HepG2 (cell line): ENCODE measurements at regions not wholly inside any gene's neighbourhood (a gene's known extent, or its start where the extent isn't known, plus 50 kb on each side); places are given as distances from the start of the nearest gene placed in this dataset.

Experiments
- ATAC-seq: fragments of 200-7000 bp; cut with Tn5 transposase; 3 replicates; pipeline ENCODE4 v1.9.1; 2020; ENCODE audit warnings: mild to moderate bottlenecking, moderate library complexity
- BruUV-seq: library from RNA; stranded (reverse); fragments of 400-500 nt; replicated peaks from 2 replicates; lab custom pipeline; 2021; lab: Mats Ljungman, UMichigan
- CTCF ChIA-PET: fragments of 300-600 bp; formaldehyde crosslinking; extraction: SDS; loops from one replicate; lab custom pipeline; 2021; ENCODE audit warnings: low total read pairs, inconsistent platforms, low intra/inter-chr PET ratio; lab: Yijun Ruan, JAX
- POLR2A ChIA-PET: fragments of 350-600 bp; sonication (Branson Sonifier 250); formaldehyde crosslinking; loops from one replicate; lab custom pipeline; 2020; ENCODE audit warnings: antibody characterized with exemption, inconsistent platforms; lab: Yijun Ruan, JAX
- DNase-seq: peaks from one replicate; pipeline ENCODE4 v3.0.0-alpha.2; 2015; ENCODE audit warnings: low spot score
- FAIRE-seq: peaks from 3 replicates; lab custom pipeline; 2011; peaks lifted over from hg19 to GRCh38; lab: Jason Lieb, UNC
- H2AFZ ChIP-seq: one replicate; pipeline ENCODE4 v1.6.1; 2011; ENCODE audit warnings: low read length, inconsistent platforms
- H3K27ac ChIP-seq: fragments of 300-600 bp; 3 replicates; pipeline ENCODE4 v1.8.0; 2011; ENCODE audit warnings: mixed run types, mild to moderate bottlenecking, mixed read lengths, low read length, inconsistent platforms; ENCODE audit not compliant: insufficient read depth; ENCODE audit errors: extremely low read length
- H3K27me3 ChIP-seq, 2 experiments: fragments of 200-600 bp in 1 of 2; 2 replicates in 1 of 2; 3 replicates in 1 of 2; pipeline versions ENCODE4 v1.6.0 to v1.8.0; 2011; ENCODE audit warnings: low read length in 2 of 2, mild to moderate bottlenecking in 2 of 2, moderate library complexity in 2 of 2, inconsistent platforms in 1 of 2; ENCODE audit not compliant: insufficient read depth in 2 of 2, control insufficient read depth in 1 of 2
- H3K36me3 ChIP-seq, 2 experiments: fragments of 200-600 bp in 1 of 2; replicated peaks in 1 of 2; 2 replicates in 1 of 2; 3 replicates in 1 of 2; pipeline versions ENCODE4 v1.5.1 to v1.8.0; 2011; ENCODE audit warnings: low read length in 2 of 2, inconsistent platforms in 1 of 2; ENCODE audit not compliant: insufficient read depth in 2 of 2, control insufficient read depth in 1 of 2
- H3K4me1 ChIP-seq: 2 replicates; pipeline ENCODE4 v1.5.1; 2012; ENCODE audit warnings: low read length, inconsistent platforms; ENCODE audit not compliant: insufficient read depth
- H3K4me2 ChIP-seq: 2 replicates; pipeline ENCODE4 v1.6.0; 2011; ENCODE audit warnings: low read depth, low read length, inconsistent platforms
- H3K4me3 ChIP-seq, 3 experiments: fragments of 200-600 bp in 1 of 3; sonication (generic), shearing (Covaris generic) in 1 of 3; replicated peaks in 1 of 3; 2 replicates each; pipeline ENCODE4 v1.5.1; 2011 to 2016; ENCODE audit warnings: low read length in 3 of 3, inconsistent platforms in 2 of 3, low read depth in 2 of 3, mild to moderate bottlenecking in 2 of 3, control low read depth in 1 of 3, mixed read lengths in 1 of 3; ENCODE audit not compliant: insufficient read depth in 1 of 3
- H3K79me2 ChIP-seq: one replicate; pipeline ENCODE4 v1.6.1; 2011; ENCODE audit warnings: low read length, inconsistent platforms; ENCODE audit not compliant: insufficient read depth
- H3K9ac ChIP-seq: 2 replicates; pipeline ENCODE4 v1.6.0; 2011; ENCODE audit warnings: mild to moderate bottlenecking, low read depth, low read length, inconsistent platforms; ENCODE audit not compliant: insufficient read depth
- H3K9me3 ChIP-seq: 2 replicates; pipeline ENCODE4 v1.5.1; 2012; ENCODE audit warnings: mild to moderate bottlenecking, low read length
- H4K20me1 ChIP-seq: 2 replicates; pipeline ENCODE4 v1.6.0; 2011; ENCODE audit warnings: inconsistent platforms, mild to moderate bottlenecking, low read length, moderate library complexity; ENCODE audit not compliant: insufficient read depth
- ATF7 ChIP-seq, 2 experiments: fragments of 450-650 bp in 1 of 2; sonication (generic) in 1 of 2; formaldehyde crosslinking in 1 of 2; IDR thresholded peaks; 2 replicates each; pipeline versions ENCODE4 v1.4.0 to v1.6.1; 2016 to 2020; ENCODE audit warnings: antibody characterized with exemption in 1 of 2, mild to moderate bottlenecking in 1 of 2, missing genetic modification reagents in 1 of 2
- CREB1 ChIP-seq, 2 experiments: fragments of 450-650 bp in 1 of 2; IDR thresholded peaks; 2 replicates each; pipeline ENCODE4 v1.6.1; 2016 to 2017; ENCODE audit warnings: control low read depth in 1 of 2, mild to moderate bottlenecking in 1 of 2, missing compliant biosample characterization in 1 of 2, missing genetic modification characterization in 1 of 2
- PLRG1 ChIP-seq: fragments of 450-650 bp; conservative IDR thresholded peaks from 2 replicates; pipeline ENCODE4 v1.6.1; 2016
- SSRP1 ChIP-seq: IDR thresholded peaks from 2 replicates; pipeline ENCODE4 v1.6.1; 2016; ENCODE audit warnings: control low read depth
- STAG1 ChIP-seq: sonication (generic); formaldehyde crosslinking; IDR thresholded peaks from 2 replicates; pipeline ENCODE4 v1.4.0; 2020; ENCODE audit warnings: missing genetic modification reagents
- WGBS: methylation state at CpG from one replicate; pipeline ENCODE4 v1.1.6; 2017; ENCODE audit warnings: low lambda C conversion rate; 5-methylcytosine and 5-hydroxymethylcytosine counted together
- in situ Hi-C: cut with HindIII; loops from 2 replicates; pipeline ENCODE4 v1.10.0; 2017; ENCODE audit warnings: low pct_unique_long_range_greater_than_20kb; ENCODE audit not compliant: extremely low pct_ligation_motif_present
- intact Hi-C: fragments of 100-400 bp; cut with micrococcal nuclease; formaldehyde crosslinking; loops from one replicate; pipeline ENCODE4 v1.10.0; 2022; ENCODE audit not compliant: unreplicated experiment
- TF ChIP-seq, protein P1 (sequence below): sonication (generic); formaldehyde crosslinking; IDR thresholded peaks from 2 replicates; pipeline ENCODE4 v1.5.0; 2020; ENCODE audit warnings: mild to moderate bottlenecking, missing genetic modification reagents, moderate library complexity

DNA sequence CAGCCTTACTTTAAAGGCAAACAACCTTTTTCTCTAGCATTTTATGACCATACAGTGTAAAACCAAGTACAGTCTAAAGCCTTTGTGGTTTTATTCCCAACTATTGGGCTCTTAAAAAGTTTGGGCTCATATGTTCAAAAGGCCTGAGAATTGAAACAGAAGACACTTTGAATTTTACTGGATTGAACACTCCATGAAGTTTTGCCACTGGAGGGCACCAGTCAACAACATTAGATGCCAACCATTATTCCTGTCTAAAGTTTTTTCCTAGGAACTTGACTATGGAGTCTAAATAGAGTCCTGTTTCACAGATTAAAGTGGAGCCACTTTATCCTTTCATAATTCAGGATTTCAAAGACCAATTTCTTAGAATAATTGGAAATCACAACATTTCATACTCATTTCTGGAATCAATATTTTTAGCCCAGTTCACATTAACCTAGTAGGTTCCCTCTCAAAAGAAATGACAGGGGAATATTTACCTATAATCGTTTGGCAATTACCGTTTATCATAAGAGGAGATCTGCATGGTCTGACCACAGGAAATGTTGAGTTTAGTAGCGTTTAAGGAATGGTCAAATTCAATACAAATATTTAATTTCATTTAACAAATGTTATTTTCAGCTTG, 244.1 kb upstream of the PDZRN3 start:
- BruUV-seq: no TSS peak
- WGBS: 2% methylated on average over 3 of the region's 3 CpGs
- no peak overlapping the region for H3K27ac ChIP-seq
- H4K20me1 ChIP-seq: no peaks in the 10 kb centered on the region
- peak; percentile 32 for FAIRE-seq
- no peaks in the 10 kb centered on the region for H3K79me2 ChIP-seq
- intact Hi-C loops: loop anchor here (10.0 kb wide), 1 partner anchor 1136 kb away; no protein-coding TSS in a partner anchor
- H3K4me3 ChIP-seq: no peak overlapping the region
- no peaks in the 10 kb centered on the region for H3K4me1 ChIP-seq
- H3K27me3 ChIP-seq: no peaks in the 10 kb centered on the region
- in situ Hi-C loops: no loop called here
- TF ChIP-seq, protein P1, sequence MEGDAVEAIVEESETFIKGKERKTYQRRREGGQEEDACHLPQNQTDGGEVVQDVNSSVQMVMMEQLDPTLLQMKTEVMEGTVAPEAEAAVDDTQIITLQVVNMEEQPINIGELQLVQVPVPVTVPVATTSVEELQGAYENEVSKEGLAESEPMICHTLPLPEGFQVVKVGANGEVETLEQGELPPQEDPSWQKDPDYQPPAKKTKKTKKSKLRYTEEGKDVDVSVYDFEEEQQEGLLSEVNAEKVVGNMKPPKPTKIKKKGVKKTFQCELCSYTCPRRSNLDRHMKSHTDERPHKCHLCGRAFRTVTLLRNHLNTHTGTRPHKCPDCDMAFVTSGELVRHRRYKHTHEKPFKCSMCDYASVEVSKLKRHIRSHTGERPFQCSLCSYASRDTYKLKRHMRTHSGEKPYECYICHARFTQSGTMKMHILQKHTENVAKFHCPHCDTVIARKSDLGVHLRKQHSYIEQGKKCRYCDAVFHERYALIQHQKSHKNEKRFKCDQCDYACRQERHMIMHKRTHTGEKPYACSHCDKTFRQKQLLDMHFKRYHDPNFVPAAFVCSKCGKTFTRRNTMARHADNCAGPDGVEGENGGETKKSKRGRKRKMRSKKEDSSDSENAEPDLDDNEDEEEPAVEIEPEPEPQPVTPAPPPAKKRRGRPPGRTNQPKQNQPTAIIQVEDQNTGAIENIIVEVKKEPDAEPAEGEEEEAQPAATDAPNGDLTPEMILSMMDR (CRISPR knock-in tag): peak; percentile 55
- TF ChIP-seq STAG1: peak; percentile 60
- TF ChIP-seq SSRP1 (CRISPR knock-in tag): no peak
- no peaks in the 10 kb centered on the region for H3K36me3 ChIP-seq
- ATAC-seq: peak; percentile 70
- H3K9me3 ChIP-seq: no peaks in the 10 kb centered on the region
- no peak overlapping the region for H2AFZ ChIP-seq
- POLR2A ChIA-PET: no interaction called here
- DNase-seq: peak; percentile 12
- no peak overlapping the region for H3K9ac ChIP-seq
- CTCF ChIA-PET: interaction anchor here (1.5 kb wide), 1 partner anchor 1303 kb away, joined by 4 read pairs; no protein-coding TSS in a partner anchor
- no peak overlapping the region for H3K4me2 ChIP-seq

DNA sequence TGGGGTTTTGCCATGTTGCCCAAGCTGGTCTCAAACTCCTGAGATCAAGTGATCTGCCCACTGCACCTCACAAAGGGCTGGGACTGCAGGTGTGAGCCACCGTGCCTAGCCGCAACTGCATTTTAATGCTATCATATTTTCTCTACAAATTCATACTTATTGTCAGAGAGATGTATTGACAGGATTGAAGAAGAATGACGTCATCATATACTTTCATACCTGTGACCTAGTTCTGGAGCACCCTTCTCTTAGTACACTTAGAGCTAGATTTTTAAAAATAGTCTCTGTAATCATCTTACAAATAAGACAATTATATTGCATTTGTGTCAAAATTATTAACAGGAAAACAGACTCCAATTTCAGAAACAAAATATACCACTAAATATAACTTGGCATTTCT, 242.8 kb upstream of the PDZRN3 start:
- POLR2A ChIA-PET: no interaction called here
- no peaks in the 10 kb centered on the region for H3K27me3 ChIP-seq
- intact Hi-C loops (loop anchor here (10.0 kb wide), 1 partner anchor 1137 kb away; no protein-coding TSS in a partner anchor), in situ Hi-C loops (no loop called here)
- no peaks in the 10 kb centered on the region for H3K4me1 ChIP-seq
- no peak overlapping the region for H2AFZ ChIP-seq
- no peak overlapping the region for H3K27ac ChIP-seq
- CTCF ChIA-PET: no interaction called here
- FAIRE-seq (no peak), ATAC-seq (no peak), DNase-seq (no peak)
- H3K4me2 ChIP-seq: no peak overlapping the region
- BruUV-seq: no TSS peak
- H3K36me3 ChIP-seq: no peaks in the 10 kb centered on the region
- no peak overlapping the region for H3K9ac ChIP-seq
- H4K20me1 ChIP-seq: no peaks in the 10 kb centered on the region
- no peak overlapping the region for H3K4me3 ChIP-seq
- no peaks in the 10 kb centered on the region for H3K9me3 ChIP-seq
- WGBS: 39% methylated on average over 3 of the region's 3 CpGs
- H3K79me2 ChIP-seq: no peaks in the 10 kb centered on the region
- TF ChIP-seq PLRG1 (no peak), CREB1 (IDR thresholded peaks at IDR 0.05) (peak; percentile 95), CREB1 (CRISPR knock-in tag; IDR thresholded peaks at IDR 0.05) (no peak), ATF7 (IDR thresholded peaks at IDR 0.05) (peak; percentile 99), ATF7 (CRISPR knock-in tag; IDR thresholded peaks at IDR 0.05) (no peak)
